ENCODE measurements at regions not wholly inside any gene's neighbourhood (a gene's known extent, or its start where the extent isn't known, plus 50 kb on each side); places are given as distances from the start of the nearest gene placed in this dataset.

DNA sequence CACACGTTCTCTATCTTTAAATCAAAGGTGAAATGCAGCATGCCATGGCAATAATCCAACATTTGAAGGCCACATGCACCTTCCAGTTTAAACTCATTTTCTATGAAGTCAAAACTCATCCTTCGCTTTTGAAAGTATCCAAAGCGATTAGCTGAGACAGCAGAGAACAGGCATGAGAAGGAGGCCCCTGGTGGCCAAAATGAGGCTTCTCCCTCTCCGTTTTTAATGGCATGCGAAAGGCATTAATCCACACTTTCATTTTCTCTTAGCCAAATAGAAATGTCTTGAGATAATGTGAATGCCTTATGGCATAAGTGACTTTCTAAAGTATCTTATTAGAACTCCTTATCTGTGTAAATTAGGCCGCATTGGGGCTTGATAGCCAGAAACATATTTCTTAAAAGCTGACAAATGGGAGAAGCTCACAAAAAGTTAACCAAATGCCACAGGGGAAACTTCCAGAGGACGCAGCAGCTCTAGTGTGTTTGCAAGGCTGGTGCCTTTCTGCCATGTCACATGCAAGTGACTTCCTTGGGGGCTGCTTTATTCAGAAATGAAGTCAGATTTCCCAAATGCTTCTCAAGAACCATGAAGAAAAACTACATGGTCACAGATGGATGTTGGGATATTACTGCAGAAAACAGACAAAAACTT is 1189.6 kb downstream of the SORCS1 start:
- TF ChIP-seq, protein P1, sequence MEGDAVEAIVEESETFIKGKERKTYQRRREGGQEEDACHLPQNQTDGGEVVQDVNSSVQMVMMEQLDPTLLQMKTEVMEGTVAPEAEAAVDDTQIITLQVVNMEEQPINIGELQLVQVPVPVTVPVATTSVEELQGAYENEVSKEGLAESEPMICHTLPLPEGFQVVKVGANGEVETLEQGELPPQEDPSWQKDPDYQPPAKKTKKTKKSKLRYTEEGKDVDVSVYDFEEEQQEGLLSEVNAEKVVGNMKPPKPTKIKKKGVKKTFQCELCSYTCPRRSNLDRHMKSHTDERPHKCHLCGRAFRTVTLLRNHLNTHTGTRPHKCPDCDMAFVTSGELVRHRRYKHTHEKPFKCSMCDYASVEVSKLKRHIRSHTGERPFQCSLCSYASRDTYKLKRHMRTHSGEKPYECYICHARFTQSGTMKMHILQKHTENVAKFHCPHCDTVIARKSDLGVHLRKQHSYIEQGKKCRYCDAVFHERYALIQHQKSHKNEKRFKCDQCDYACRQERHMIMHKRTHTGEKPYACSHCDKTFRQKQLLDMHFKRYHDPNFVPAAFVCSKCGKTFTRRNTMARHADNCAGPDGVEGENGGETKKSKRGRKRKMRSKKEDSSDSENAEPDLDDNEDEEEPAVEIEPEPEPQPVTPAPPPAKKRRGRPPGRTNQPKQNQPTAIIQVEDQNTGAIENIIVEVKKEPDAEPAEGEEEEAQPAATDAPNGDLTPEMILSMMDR (IDR thresholded peaks at IDR 0.05), result peak; percentile 5 to 30
- no peak for TF ChIP-seq POLR2AphosphoS5 (IDR thresholded peaks at IDR 0.05)
- no peak for TF ChIP-seq EP300 (IDR thresholded peaks at IDR 0.05)
- no peak for TF ChIP-seq POLR2A (IDR thresholded peaks at IDR 0.05)

All from suprapubic skin (tissue), 4 donors.